HG03097 (cell line): ENCODE measurements at regions not wholly inside any gene's neighbourhood (a gene's known extent, or its start where the extent isn't known, plus 50 kb on each side); places are given as distances from the start of the nearest gene placed in this dataset.
A peak's percentile ranks its signal among the peaks of the same experiment; 100 is the strongest.

ENCODE experiments used
- ATAC-seq: cut with Tn5 transposase; IDR thresholded peaks from one replicate; pipeline ENCODE4 v1.9.1; 2021; ENCODE audit not compliant: unreplicated experiment, low FRiP score

DNA sequence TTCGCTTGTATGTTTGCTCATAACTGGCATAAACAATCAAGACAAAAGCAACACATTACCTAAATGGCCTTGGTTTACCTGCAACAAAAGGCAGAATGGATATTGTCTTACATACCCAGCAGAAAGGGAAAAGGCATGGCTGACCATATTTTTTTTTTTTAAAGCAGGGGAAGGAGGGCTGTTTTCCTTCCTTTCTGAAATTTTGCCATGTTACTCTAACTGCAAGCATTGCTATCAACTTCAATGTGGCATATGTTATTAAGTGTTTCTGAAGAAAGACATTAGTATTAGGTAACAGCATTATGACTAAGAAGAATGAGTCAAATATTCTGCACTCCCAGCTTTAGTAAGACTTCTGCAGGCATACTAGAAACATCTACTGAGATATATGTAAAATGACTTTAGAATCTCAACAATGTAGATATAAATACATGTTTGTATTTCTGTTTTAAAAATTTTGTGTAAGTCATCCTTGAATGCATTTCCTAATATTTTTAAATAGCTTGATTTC is 512.6 kb upstream of the FAM241A start:
- ATAC-seq: no peak

DNA sequence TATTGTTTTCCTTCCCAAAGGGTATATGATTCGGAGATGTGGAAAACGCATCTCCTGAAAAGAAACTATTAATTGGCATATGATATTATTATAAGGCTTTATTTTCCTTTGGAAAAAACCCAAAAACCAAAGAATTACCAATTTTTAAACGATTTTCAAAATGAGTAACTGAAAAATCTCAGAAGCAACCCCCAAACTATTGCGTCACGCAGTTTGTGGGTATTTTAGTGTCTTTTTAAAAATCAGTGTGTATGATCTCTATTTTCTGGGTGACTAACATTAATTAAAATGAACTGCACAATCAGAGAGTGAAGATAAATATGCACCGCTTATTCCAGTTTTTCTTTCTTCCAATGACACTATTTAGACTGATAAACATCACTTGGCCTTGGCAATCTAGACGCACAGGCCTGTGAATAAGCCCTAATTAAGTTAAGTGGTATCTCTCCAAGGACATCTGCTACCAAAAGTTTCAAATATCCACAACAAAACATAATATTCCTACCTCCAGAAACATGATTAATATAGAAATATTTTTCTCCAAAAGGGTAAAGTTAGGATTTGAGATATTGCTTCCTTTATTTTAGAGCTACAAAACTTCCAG is 511.5 kb upstream of the FAM241A start:
- ATAC-seq: no peak

DNA sequence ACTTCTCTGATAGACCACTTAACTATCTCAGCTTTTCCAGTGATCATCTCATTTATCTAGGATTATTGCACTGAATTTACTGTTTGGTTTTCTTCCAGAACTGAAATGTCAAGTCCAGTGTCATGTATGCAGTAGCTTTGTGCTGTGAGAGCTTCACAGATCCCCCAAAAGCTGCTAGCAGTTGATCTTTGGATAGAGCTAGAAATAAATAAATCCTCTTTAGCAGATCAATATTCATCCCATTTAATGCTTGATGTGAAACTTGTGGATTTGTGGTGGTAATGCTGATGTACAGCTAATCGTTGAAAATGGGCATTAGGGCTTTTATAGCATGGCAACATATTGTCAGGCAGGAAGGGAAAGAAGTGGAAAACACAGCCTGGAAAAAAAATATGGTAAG is 509.6 kb upstream of the FAM241A start:
- ATAC-seq: no peak

DNA sequence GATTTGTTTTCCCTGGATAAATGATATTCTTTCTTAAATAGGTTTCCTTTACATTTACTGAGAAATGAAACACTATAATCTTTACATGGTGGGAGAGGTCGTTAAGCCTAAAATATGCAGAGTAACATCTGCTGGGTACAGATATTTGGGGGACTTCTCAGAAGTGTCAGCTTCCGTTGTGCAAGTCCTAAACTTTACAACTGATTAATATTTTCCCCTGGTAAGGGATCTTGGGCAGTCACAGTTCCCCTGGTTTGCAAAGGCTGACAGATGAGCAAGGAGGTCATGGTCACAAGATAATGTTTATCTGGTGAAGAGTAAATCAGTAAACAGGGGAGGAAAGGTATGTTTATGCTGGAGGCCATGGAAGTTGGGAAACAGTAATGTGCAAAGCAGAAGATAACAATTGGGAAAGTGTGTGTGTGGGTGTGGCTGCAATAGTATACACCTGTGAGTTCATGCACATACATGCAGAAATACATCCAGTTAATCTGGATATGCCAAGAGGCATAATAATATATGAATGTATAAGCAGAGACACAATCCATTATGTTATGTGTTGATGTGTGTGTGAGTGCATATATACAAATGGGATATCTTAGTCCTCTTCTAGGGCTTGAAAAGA is 508.2 kb upstream of the FAM241A start:
- no peak for ATAC-seq

DNA sequence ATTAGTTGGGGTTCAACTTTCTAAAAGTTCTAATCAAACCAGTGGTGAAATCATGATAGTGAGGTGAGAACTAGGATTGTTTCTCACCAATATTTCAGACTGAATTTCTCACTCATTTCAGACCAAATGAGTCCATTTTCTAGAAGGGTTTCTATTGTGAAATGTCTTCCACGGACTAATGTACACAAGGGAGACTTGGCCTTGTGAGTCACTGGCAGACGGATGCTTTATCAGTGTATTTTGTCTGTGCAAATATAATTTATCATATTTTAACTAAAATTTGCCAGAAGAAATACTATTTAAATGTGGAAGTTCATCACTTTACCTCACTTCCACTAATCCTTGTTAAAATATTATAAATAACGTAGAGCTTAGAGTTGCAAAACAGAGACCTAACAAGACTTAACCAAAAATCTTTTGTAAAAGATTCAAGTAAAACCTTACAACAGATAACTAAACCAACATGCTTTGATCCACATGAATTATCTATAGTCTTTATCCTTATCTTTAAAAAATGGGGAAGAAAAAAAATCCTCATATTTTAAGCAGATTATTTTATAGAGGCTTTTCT is 506.0 kb upstream of the FAM241A start:
- no peak for ATAC-seq

DNA sequence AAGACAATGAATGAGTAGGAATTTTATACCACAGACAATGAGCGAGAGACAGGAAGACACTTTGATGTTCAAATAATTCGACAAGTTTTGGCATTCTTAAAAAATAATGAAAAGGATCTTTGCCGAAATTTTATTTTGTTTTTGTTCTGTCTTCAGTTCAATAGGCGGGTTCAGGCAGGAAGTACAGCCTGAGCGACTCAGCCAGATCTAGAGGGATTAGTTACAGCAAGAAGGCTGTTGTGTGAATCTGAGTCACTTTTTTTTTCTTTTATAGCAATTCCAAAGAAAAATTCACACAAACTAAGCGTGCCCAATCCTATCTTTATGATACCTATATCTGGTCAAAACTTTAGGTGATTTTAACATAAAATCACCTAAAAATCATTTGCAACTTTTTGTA is 505.4 kb upstream of the FAM241A start:
- ATAC-seq: no peak

DNA sequence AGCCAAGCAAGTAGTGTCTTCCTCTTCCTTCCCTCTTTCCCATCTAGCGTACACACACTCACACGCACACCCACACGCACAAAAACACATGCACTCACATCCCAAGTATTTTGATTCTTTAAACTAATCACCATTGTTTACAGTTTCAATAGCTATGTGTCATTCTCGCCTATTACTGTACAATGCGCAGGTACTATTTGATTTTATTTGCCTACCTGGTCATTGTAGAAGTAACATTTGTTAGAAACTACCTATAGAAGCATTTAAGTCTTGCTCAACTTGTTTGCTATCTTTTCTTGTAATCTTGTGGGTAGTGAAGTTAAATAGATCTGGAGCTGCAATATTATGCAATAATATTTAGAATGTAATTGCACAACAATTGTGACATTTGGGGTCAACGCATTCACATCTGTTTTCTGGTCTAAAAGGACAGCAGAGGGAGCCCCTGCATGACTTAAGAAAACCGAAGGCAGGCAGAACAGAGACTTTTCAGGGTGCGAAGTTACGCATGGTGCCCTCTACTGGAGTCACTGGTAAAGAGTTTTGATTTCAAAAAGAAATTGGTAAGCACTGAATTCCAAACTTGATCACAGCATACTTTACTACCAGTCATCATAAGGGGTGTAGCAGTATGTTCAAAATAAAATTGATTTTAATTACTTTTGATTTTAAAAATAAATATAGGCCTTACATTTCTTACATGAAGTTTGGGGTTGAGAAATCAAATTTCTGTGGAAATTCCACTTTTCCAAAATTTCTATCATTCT is 503.3 kb upstream of the FAM241A start:
- peak; percentile 96 for ATAC-seq

DNA sequence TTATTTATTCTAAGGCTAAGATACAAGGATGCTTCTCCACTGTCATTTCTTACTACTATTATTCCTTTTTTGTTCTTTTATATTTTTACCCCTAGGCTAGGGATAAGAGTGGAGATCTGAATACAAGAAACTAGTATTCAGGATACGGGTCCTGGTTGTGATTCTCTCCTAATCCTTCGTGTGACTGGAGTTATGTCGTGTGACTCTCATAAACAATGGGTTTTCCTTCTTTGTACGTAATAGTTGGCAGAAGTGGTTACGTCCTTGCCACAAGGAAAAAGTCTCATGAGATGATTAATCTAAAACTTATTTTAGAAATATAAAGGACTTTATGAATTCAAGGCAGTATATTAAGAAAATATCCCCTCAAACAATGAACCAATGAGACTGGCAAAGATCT is 497.2 kb upstream of the FAM241A start:
- ATAC-seq: no peak

DNA sequence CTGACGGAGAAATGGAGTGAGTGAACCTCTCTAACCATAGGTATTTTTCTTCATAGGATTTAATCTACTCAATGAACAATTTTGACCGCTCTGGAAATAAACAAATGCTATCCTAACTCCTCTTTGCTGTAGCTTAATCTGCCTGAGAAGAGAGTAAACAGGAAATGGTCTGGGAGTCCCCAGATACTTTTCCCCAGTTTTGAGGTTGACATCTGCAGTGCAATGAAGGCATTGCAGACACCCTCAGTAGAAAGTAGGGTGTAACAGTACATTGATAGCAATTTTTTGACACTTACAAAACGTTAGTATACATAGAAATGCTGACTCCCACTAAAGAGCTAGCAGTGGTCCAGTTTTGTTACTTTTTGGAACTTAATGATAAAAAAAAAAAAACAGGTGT is 495.9 kb upstream of the FAM241A start:
- ATAC-seq: no peak

DNA sequence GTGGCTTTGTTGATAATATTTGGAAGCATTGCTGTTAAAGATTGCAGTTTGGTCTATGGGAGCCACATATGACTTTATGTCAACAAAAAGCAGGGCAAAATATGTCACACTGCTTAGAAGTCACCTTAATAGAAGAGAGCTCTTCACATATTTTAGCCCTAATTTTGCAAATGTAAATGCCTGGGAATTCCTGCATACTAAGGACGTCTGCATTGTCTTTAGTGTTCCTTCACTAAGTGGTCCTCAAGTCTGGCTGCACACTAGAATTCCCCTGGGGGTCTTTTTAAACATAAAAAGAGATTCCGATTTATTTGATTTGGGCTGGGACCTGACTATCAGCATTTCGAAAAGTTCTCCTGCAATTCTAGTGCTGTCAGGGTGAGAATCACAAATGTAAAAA is 495.1 kb upstream of the FAM241A start:
- no peak for ATAC-seq

DNA sequence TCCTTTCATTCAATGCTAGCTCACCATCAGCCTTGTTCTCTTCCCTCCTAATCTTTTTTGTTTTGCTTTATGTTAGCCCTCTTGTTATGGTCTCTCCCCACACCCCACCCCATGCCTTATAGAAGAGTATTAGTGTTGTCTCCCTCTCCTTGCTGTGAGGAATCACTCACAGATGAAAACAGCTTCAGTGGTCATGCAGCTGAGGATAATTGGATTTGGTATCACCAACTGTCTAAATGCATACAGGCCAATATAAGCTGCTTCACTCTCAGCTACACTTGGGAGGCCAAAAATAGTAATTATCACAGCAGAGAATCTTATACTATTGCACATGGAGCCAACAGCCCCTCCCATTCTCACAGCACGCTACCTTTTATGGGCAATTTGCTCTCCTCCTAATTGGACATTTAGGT is 494.6 kb upstream of the FAM241A start:
- no peak for ATAC-seq

DNA sequence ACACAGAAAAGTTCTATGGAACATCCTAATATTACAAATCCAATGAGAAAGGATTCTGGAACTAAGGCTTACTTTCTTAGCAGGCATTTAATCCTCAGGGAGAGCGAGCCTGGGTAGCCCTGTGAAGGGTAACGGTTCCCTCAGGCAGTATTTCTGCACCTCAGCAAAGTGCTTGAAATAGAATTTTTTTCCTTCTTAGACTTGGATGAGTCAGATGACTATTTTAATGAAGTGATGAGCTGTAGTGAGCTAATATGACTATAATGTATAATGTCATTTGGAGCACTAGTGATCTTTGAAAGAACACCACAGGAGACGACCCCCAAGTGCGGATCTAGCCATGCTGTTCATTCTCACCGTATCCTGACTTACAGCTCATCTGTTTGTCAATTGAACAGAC is 493.0 kb upstream of the FAM241A start:
- no peak for ATAC-seq

DNA sequence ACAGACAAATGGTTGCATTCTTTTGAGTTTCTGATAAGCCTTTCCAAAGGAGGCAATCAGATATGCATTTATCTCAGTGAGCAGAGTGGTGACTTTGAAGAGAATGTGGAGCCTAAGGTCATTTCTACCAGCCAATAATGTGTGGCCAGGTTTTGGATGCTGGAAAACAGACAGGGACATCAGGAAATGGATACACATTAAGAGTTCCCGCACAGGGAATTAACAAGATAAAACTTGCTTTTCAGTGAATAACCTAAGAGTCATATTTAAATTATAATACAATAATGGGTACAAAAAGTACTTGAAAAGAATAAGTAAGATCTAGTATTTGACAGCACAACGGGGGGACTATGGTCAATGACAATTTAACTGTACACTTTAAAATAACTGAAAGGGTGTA is 492.3 kb upstream of the FAM241A start:
- no peak for ATAC-seq

DNA sequence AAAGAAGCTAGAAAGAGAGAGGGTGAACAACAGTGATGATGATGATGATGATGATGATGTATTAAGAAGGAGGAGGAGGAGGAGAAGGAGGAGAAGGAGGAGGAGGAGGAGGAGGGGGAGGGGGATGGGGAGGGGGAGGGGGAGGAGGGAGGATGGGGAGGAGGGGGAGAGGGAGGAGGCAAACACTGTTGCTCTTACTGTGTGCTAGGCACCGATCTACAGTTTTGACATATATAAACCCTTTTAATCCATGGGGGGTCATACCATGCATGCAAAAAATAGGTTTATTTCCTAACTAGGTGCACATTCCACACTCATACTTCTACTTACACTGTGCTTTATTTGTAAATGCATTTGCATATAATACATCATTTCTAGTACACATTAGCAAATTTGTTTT is 482.8 kb upstream of the FAM241A start:
- ATAC-seq: no peak

DNA sequence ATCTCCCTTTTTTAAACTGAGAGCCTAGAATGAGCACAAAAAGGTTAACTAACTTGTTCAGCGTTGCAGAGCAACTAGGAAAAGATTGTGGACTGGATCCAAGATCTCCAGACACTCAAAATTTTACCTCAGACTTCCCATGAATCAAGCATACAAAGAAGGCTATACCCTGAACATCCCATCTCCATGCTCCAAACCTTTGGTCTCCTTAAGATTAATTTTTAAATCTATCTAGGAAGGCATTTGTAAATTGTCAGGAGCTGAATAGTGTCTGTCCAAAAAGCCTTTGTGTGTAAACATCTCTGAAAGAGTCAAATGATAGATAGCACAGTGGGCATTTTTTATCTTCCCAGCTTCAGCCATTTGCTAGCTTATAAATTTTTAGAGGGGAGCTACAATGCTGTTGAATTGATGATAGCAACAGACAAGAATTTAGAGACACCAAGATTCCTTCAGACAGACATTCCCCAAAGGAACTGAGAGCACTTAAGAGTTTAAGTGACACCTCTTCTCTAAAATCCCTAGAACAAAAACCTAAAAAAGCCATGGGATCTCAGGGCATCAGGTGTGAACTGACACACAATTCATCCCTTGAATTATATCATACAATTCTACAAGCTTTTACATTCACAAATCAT is 480.8 kb upstream of the FAM241A start:
- no peak for ATAC-seq

DNA sequence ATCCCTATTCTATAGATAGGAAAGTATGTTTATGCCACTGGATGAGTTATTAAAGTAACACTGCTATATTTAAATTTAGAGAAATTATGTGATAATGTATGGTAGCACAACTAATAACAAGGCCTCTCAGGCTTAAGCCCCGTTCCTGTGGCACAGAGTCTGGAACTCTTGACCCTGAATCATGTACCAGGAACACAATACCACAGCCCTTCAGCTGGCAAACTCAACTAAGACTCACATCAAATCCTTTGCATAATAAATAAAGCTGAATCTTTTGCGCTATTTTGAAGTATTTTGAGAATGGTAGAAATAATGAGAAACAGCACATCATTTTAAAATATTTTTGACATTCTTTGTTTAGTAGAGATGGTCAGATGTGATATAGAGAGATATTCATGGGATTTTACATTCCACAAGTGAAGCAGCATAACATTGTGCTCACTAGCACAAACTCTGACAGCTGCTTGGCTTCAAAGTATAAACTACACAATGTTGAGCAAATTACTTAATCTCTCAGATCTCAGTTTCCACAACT is 478.4 kb upstream of the FAM241A start:
- ATAC-seq: no peak

DNA sequence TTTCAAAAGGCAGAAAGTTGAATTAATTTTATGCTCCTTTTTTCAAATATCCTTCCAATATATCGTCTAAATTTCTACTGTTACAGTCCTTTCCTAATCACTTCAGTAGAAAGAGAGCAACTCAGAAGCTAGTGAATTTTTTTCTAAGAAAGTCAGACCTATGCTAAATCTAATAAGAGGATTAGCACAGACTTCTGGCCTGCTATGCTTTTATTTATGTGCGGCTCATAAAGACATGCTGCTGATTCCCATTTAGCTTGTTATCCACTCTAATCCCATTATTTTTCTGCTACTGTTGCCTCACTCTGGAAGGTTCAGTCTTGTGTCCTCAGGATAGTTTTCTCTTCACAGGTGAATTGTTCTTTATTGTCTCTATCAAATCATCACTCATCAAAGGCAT is 473.5 kb upstream of the FAM241A start:
- no peak for ATAC-seq

DNA sequence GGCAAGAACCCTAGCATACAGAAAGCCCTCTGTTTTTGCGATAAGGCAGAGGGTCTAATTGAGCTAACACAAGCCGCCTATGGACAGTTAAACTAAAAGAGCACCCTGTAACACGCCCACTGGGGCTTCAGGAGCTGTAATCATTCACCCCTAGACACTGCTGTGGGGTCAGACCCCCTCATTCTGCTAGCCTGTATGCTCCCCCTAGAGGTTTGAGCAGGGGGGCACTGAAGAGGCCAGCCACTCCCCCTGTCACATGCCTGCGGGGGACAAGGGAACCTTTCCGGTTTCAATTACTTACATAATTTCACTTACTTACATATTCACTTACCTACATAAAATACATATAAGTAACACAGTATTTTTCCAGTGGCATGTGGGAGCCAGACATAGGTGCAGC is 469.5 kb upstream of the FAM241A start:
- ATAC-seq: no peak

DNA sequence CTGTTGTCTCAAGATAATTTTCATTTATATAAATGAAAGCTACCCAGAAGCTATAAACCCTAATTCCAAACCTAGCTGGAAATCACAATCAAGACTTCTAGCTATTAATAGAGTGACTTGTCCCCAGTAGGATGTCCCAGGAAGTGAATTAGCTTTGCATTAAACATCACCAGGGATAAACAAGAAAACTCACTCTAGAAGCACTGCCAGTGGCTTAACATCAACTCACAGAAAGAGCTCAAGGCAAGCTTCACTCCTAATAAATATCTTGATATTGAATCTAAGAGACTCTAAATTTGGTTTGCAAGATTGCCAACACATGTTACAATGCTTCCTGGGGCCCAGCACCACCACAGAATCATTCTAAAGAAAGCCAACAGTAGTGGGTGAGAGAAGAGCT is 468.7 kb upstream of the FAM241A start:
- no peak for ATAC-seq

DNA sequence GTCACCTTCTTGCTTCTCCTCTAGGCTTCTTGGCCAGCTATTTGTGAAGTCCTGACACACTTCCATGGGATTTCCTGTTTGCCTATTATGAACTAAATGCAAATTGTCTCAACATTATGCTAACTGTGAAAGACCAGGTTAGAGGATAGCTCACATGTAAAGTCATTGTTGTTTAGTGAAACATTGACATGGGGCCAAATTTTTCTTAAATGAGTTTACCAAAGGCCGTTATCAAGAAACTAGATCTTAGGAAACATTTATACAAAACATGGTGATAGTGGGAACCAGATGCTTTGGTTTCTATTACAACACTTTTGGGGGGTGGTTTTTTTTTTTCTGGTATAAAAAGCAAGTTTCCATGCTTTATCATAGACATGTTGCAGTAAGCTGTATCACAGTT is 466.8 kb upstream of the FAM241A start:
- ATAC-seq: no peak

DNA sequence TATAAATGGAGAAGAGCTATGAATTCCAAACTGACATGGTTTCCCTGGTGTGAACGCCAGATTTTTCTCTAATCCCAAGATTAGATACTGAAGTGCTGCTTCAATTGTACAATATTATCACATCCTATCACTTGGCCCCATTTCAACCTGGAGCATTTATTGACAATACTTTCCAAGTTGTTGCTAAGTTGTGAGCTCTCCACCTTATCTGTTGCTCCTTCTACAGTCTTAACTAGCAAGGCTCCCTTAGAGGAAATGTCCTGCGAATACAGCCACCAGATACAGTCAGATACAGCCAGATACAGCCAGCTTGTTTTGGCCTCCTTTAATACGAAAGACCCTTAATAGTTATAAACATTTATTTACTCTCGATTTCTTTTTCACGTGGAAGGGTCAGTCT is 466.3 kb upstream of the FAM241A start:
- ATAC-seq: no peak
